PC-9 (cell line): ENCODE measurements at regions not wholly inside any gene's neighbourhood (a gene's known extent, or its start where the extent isn't known, plus 50 kb on each side); places are given as distances from the start of the nearest gene placed in this dataset.

Experiments
- BruUV-seq: library from RNA; stranded (reverse); fragments of 400-500 nt; replicated peaks from 2 replicates; lab custom pipeline; 2021; lab: Mats Ljungman, UMichigan
- CTCF ChIA-PET: fragments of 300-600 bp; sonication (Branson Sonifier 250); formaldehyde crosslinking; loops from one replicate; lab custom pipeline; 2022; ENCODE audit warnings: antibody characterized with exemption; lab: Charles Lee
- POLR2A ChIA-PET: fragments of 300-600 bp; sonication (Branson Sonifier 250); formaldehyde crosslinking; loops from one replicate; lab custom pipeline; 2022; ENCODE audit warnings: antibody characterized with exemption; ENCODE audit not compliant: unreplicated experiment; lab: Charles Lee
- DNase-seq, 2 experiments: peaks; one replicate each; pipeline versions ENCODE4 v3.0.0 to v3.0.0-alpha.2; 2015 to 2022; ENCODE audit warnings: mixed read lengths in 1 of 2
- H2AFZ ChIP-seq: fragments of 200-600 bp; sonication (generic); 2 replicates; pipeline ENCODE4 v1.8.1; 2017; ENCODE audit warnings: antibody characterized with exemption
- H3F3A ChIP-seq: fragments of 200-600 bp; sonication (generic); 2 replicates; pipeline ENCODE4 v1.8.1; 2017; ENCODE audit warnings: antibody characterized with exemption, mild to moderate bottlenecking, low read depth; ENCODE audit not compliant: insufficient read depth
- H3K27ac ChIP-seq: fragments of 200-600 bp; sonication (generic); 2 replicates; pipeline ENCODE4 v1.6.1; 2016; ENCODE audit warnings: mixed run types
- H3K27me3 ChIP-seq: fragments of 200-600 bp; sonication (generic); 2 replicates; pipeline ENCODE4 v1.6.1; 2016; ENCODE audit warnings: low read depth, mixed run types; ENCODE audit not compliant: insufficient read depth
- H3K36me3 ChIP-seq: fragments of 200-600 bp; sonication (generic); 2 replicates; pipeline ENCODE4 v1.6.1; 2016; ENCODE audit warnings: low read depth, mixed run types
- H3K4me1 ChIP-seq: fragments of 200-600 bp; sonication (generic); replicated peaks from 2 replicates; pipeline ENCODE4 v1.6.1; 2016; ENCODE audit warnings: mixed run types; ENCODE audit not compliant: insufficient read depth
- H3K4me2 ChIP-seq: fragments of 200-600 bp; sonication (generic); 2 replicates; pipeline ENCODE4 v1.6.1; 2017; ENCODE audit warnings: mixed run types
- H3K4me3 ChIP-seq: fragments of 200-600 bp; sonication (generic); 2 replicates; pipeline ENCODE4 v1.6.1; 2016; ENCODE audit warnings: mixed run types
- H3K79me2 ChIP-seq: fragments of 200-600 bp; sonication (generic); 2 replicates; pipeline ENCODE4 v1.6.1; 2017; ENCODE audit warnings: low read depth, mixed run types
- H3K9me2 ChIP-seq: fragments of 200-600 bp; sonication (generic); 2 replicates; pipeline ENCODE4 v1.8.1; 2017; ENCODE audit warnings: mild to moderate bottlenecking; ENCODE audit not compliant: insufficient read depth
- H3K9me3 ChIP-seq: fragments of 200-600 bp; sonication (generic); 2 replicates; pipeline ENCODE4 v1.8.1; 2016; ENCODE audit warnings: low read depth; ENCODE audit not compliant: insufficient read depth
- H4K20me1 ChIP-seq: fragments of 200-600 bp; sonication (generic); 2 replicates; pipeline ENCODE4 v1.8.1; 2017; ENCODE audit not compliant: insufficient read depth
- EZH2 ChIP-seq: fragments of 200-600 bp; sonication (generic); IDR thresholded peaks from 2 replicates; pipeline ENCODE4 v1.8.0; 2017; ENCODE audit warnings: antibody characterized with exemption, low read depth
- intact Hi-C: fragments of 100-400 bp; cut with micrococcal nuclease; formaldehyde crosslinking; loops from one replicate; pipeline ENCODE4 v1.10.0; 2022; ENCODE audit not compliant: unreplicated experiment
- TF ChIP-seq, protein P1 (sequence below): fragments of 200-600 bp; sonication (generic); conservative IDR thresholded peaks from 2 replicates; pipeline ENCODE4 v1.6.1; 2017; ENCODE audit warnings: mixed run types, antibody characterized with exemption, mild to moderate bottlenecking, moderate library complexity

DNA sequence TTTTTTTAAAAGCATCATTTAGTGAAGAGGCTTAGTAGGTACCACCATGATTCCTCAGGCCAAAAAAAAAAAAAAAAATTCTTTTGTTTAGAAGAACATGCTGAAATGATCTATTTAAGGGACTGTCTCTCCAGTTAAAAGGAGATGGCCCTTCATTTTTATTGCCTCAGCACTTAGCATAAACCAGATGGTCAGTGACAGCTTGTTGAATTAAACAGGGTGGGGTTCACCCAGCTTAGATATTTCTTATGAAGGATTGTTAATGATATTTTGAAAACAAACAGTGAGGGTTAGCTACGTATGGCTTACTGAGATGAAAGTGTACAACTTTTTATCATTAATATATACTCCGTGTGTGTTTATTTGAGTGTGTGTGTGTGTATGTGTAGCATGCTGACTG, 203.7 kb downstream of the FAM181B start:
- intact Hi-C loops, result no loop called here
- no TSS peak for BruUV-seq

DNA sequence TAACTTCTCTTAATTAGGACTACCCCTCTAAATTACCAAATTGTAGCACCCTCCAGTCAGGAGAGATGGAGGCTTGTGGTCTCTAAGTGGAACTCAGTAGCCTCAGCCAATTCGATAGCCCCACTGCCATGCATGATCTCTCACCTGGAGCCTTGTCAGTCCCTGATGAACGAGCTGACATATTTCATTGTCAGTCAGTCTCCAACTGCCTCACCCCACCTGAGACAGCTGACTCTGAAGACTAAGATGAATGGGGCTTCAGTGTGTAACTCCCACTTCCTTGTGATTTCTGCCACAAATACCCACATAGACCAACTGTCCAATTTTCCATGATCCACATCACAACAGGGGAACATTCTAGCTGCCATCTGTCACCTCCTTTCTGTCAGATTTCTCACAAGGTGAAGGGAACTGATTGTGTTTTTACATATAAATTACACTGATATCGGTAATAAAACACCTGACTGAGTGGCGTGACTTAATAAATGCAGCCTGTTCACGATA, 206.5 kb downstream of the FAM181B start:
- no TSS peak for BruUV-seq
- H3K27me3 ChIP-seq, result no peaks in the 10 kb centered on the region

More for the DNA sequence above, 203.7 kb downstream of the FAM181B start:
- H3K4me2 ChIP-seq, result no peak overlapping the region
- no peaks in the 10 kb centered on the region for H3K36me3 ChIP-seq
- no peaks in the 10 kb centered on the region for H3K27me3 ChIP-seq
- no peaks in the 10 kb centered on the region for H3K9me3 ChIP-seq
- no peak overlapping the region for H3K27ac ChIP-seq
- ChIA-PET CTCF (no interaction called here), POLR2A (no interaction called here)
- no peaks in the 10 kb centered on the region for H3K79me2 ChIP-seq
- H3F3A ChIP-seq, result no peaks in the 10 kb centered on the region
- no peak for DNase-seq
- no peak overlapping the region for H3K4me3 ChIP-seq
- H2AFZ ChIP-seq, result no peak overlapping the region
- H4K20me1 ChIP-seq, result no peaks in the 10 kb centered on the region
- H3K4me1 ChIP-seq, result no peaks in the 10 kb centered on the region
- TF ChIP-seq, protein P1, sequence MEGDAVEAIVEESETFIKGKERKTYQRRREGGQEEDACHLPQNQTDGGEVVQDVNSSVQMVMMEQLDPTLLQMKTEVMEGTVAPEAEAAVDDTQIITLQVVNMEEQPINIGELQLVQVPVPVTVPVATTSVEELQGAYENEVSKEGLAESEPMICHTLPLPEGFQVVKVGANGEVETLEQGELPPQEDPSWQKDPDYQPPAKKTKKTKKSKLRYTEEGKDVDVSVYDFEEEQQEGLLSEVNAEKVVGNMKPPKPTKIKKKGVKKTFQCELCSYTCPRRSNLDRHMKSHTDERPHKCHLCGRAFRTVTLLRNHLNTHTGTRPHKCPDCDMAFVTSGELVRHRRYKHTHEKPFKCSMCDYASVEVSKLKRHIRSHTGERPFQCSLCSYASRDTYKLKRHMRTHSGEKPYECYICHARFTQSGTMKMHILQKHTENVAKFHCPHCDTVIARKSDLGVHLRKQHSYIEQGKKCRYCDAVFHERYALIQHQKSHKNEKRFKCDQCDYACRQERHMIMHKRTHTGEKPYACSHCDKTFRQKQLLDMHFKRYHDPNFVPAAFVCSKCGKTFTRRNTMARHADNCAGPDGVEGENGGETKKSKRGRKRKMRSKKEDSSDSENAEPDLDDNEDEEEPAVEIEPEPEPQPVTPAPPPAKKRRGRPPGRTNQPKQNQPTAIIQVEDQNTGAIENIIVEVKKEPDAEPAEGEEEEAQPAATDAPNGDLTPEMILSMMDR, result no peak
- TF ChIP-seq EZH2, result no peak
- no peaks in the 10 kb centered on the region for H3K9me2 ChIP-seq

DNA sequence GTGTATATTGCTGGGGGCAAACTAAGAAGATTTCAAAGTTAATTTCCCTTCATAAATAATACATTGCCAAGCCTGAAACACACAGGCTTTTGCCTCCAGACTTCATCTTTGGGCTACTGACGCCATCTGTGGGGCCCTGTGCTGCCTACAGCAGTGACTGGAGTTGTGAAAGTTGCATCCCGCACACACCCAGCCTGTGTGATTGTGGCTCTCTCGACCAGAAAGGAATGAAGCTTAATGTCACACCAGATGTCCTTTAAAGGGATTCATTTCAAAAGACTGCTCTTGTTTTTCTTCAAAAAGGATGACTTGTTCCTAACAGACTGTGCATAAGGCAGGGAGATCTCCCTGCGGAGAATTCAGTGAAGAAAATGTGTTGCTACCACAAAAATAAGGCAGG, 210.5 kb downstream of the FAM181B start:
- POLR2A ChIA-PET, result no interaction called here
- TF ChIP-seq, protein P1, result no peak
- TF ChIP-seq EZH2, result no peak
- Histone ChIP-seq H3F3A (no peaks in the 10 kb centered on the region), H3K9me3 (no peaks in the 10 kb centered on the region), H3K36me3 (no peaks in the 10 kb centered on the region), H2AFZ (no peak overlapping the region), H3K27me3 (no peaks in the 10 kb centered on the region), H3K9me2 (no peaks in the 10 kb centered on the region; the same call in 1 of the 2 replicates), H3K27ac (no peak overlapping the region), H3K79me2 (no peaks in the 10 kb centered on the region), H3K4me2 (no peak overlapping the region), H3K4me3 (no peak overlapping the region), H3K4me1 (no peaks in the 10 kb centered on the region), H4K20me1 (no peaks in the 10 kb centered on the region)
- intact Hi-C loops, result no loop called here
- DNase-seq, result no peak
- CTCF ChIA-PET, result no interaction called here
- BruUV-seq, result no TSS peak

More for the DNA sequence above, 206.5 kb downstream of the FAM181B start:
- ChIA-PET POLR2A (no interaction called here), CTCF (no interaction called here)
- intact Hi-C loops, result no loop called here
- no peaks in the 10 kb centered on the region for H3F3A ChIP-seq
- H3K79me2 ChIP-seq, result no peaks in the 10 kb centered on the region
- no peaks in the 10 kb centered on the region for H3K4me1 ChIP-seq
- H4K20me1 ChIP-seq, result no peaks in the 10 kb centered on the region
- H3K27ac ChIP-seq, result no peak overlapping the region
- no peaks in the 10 kb centered on the region; the same call in 1 of the 2 replicates for H3K9me2 ChIP-seq
- H3K36me3 ChIP-seq, result no peaks in the 10 kb centered on the region
- H3K9me3 ChIP-seq, result no peaks in the 10 kb centered on the region
- H2AFZ ChIP-seq, result no peak overlapping the region
- no peak for TF ChIP-seq EZH2
- no peak overlapping the region for H3K4me3 ChIP-seq
- DNase-seq, result no peak
- H3K4me2 ChIP-seq, result no peak overlapping the region

DNA sequence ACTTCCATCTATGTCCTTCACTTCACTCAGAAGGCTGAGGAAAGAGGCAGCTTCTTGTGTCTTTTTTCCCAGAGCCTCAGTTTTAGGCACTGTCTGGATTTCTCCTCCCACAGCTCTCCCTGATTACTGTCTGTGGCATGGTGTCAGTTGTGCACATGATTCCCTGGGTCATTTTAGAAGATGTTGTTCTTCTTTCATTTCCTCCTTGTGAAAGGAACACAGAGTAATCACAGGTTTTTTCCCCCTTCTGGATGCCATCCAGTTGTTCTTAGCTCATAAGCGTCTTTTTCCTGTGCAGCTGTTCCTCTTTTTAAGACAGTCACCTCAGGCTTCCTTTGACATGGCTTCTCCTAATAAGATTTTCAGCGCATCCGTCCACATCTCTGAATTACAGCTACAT, 212.2 kb downstream of the FAM181B start:
- H3K4me2 ChIP-seq, result no peak overlapping the region
- H3K4me3 ChIP-seq, result no peak overlapping the region
- H3K27ac ChIP-seq, result no peak overlapping the region
- no peaks in the 10 kb centered on the region for H3K4me1 ChIP-seq
- no peaks in the 10 kb centered on the region for H3F3A ChIP-seq
- no peaks in the 10 kb centered on the region for H3K9me3 ChIP-seq
- no peaks in the 10 kb centered on the region; the same call in 1 of the 2 replicates for H3K9me2 ChIP-seq
- H3K79me2 ChIP-seq, result no peaks in the 10 kb centered on the region
- intact Hi-C loops, result no loop called here
- DNase-seq, result no peak
- TF ChIP-seq, protein P1, result no peak
- TF ChIP-seq EZH2, result no peak
- CTCF ChIA-PET, result no interaction called here
- POLR2A ChIA-PET, result no interaction called here
- no peaks in the 10 kb centered on the region for H3K36me3 ChIP-seq
- BruUV-seq, result no TSS peak
- H3K27me3 ChIP-seq, result no peaks in the 10 kb centered on the region
- no peaks in the 10 kb centered on the region for H4K20me1 ChIP-seq
- no peak overlapping the region for H2AFZ ChIP-seq
